Esophagus muscularis mucosa (tissue), 3 donors: ENCODE measurements at regions not wholly inside any gene's neighbourhood (a gene's known extent, or its start where the extent isn't known, plus 50 kb on each side); places are given as distances from the start of the nearest gene placed in this dataset.
"Not testable (repeated sequence)": the region's sequence is repeated elsewhere in the genome, so short reads cannot be mapped to it uniquely, and the experiment has no call there.

ENCODE experiments used
- CTCF ChIP-seq, 3 experiments: fragments of 200-600 bp in 2 of 3; fragments of 450-650 bp in 1 of 3; sonication (generic) in 2 of 3; IDR thresholded peaks; one replicate each; pipeline ENCODE4 v1.5.1; 2017 to 2019; ENCODE audit warnings: antibody characterized with exemption in 3 of 3, mild to moderate bottlenecking in 2 of 3, moderate library complexity in 1 of 3
- POLR2A ChIP-seq: fragments of 450-650 bp; IDR thresholded peaks from one replicate; pipeline ENCODE4 v1.6.1; 2017; ENCODE audit warnings: antibody characterized with exemption, moderate library complexity, mild to moderate bottlenecking, low read depth
- POLR2AphosphoS5 ChIP-seq, 2 donors: sonication (generic); formaldehyde crosslinking; IDR thresholded peaks; one replicate each; pipeline ENCODE4 v1.6.1; 2017; ENCODE audit warnings: antibody characterized with exemption in 2 of 2

- TF ChIP-seq POLR2A; CTCF (IDR thresholded peaks at IDR 0.05); POLR2AphosphoS5 (IDR thresholded peaks at IDR 0.05): not testable (repeated sequence)
These were observed 250.9 kb upstream of the FGF13 start for GRCh38 chrX:138962419-138962818.
